Neural progenitor cell (in vitro differentiated cells): ENCODE measurements at regions not wholly inside any gene's neighbourhood (a gene's known extent, or its start where the extent isn't known, plus 50 kb on each side); places are given as distances from the start of the nearest gene placed in this dataset.

ENCODE experiments used
- DNase-seq: peaks from one replicate; pipeline ENCODE4 v3.0.0-alpha.2; 2016; ENCODE audit warnings: low spot score
- H2AFZ ChIP-seq: fragments of 200-600 bp; sonication (generic); replicated peaks from 2 replicates; pipeline ENCODE4 v1.6.1; 2016; ENCODE audit warnings: antibody characterized with exemption
- H3F3A ChIP-seq: fragments of 200-600 bp; sonication (generic); 2 replicates; pipeline ENCODE4 v1.6.1; 2016; ENCODE audit warnings: antibody characterized with exemption, low read depth
- H3K27ac ChIP-seq: fragments of 200-600 bp; sonication (generic); 2 replicates; pipeline ENCODE4 v1.5.1; 2016; ENCODE audit warnings: mild to moderate bottlenecking
- H3K27me3 ChIP-seq: fragments of 200-600 bp; sonication (generic); 2 replicates; pipeline ENCODE4 v1.6.1; 2016; ENCODE audit warnings: mild to moderate bottlenecking, moderate library complexity
- H3K36me3 ChIP-seq: fragments of 200-600 bp; sonication (generic); 2 replicates; pipeline ENCODE4 v1.5.1; 2016
- H3K4me1 ChIP-seq: fragments of 200-600 bp; sonication (generic); 2 replicates; pipeline ENCODE4 v1.6.1; 2016; ENCODE audit warnings: mixed run types
- H3K4me2 ChIP-seq: fragments of 200-600 bp; sonication (generic); 2 replicates; pipeline ENCODE4 v1.6.1; 2016
- H3K4me3 ChIP-seq: fragments of 200-600 bp; sonication (generic); 2 replicates; pipeline ENCODE4 v1.5.1; 2016
- H3K79me2 ChIP-seq: fragments of 200-600 bp; sonication (generic); 2 replicates; pipeline ENCODE4 v1.6.1; 2016; ENCODE audit warnings: low read depth
- H3K9ac ChIP-seq: fragments of 200-600 bp; sonication (generic); 2 replicates; pipeline ENCODE4 v1.6.1; 2016
- H3K9me3 ChIP-seq: fragments of 200-600 bp; sonication (generic); 2 replicates; pipeline ENCODE4 v1.5.1; 2016; ENCODE audit warnings: low read depth
- H4K20me1 ChIP-seq: fragments of 200-600 bp; sonication (generic); 2 replicates; pipeline ENCODE4 v1.6.1; 2016; ENCODE audit warnings: low read depth
- H3K27ac Mint-ChIP-seq: 3 replicates; pipeline ENCODE4 v1.8.0; 2021; ENCODE audit warnings: mixed read lengths
- H3K27me3 Mint-ChIP-seq: 2 replicates; pipeline ENCODE4 v1.8.0; 2022; ENCODE audit warnings: low read depth, mild to moderate bottlenecking, inconsistent platforms, moderate library complexity, mixed read lengths; ENCODE audit not compliant: insufficient read depth
- H3K36me3 Mint-ChIP-seq: 3 replicates; pipeline ENCODE4 v1.8.0; 2021; ENCODE audit warnings: mixed read lengths
- H3K4me1 Mint-ChIP-seq: 3 replicates; pipeline ENCODE4 v1.8.0; 2021; ENCODE audit warnings: mixed read lengths
- H3K4me3 Mint-ChIP-seq: 3 replicates; pipeline ENCODE4 v1.8.0; 2021; ENCODE audit warnings: mild to moderate bottlenecking, moderate library complexity, mixed read lengths
- H3K9me3 Mint-ChIP-seq: 3 replicates; pipeline ENCODE4 v1.8.0; 2020; ENCODE audit warnings: mixed read lengths
- CTCF ChIP-seq: fragments of 200-600 bp; sonication (generic); IDR thresholded peaks from 2 replicates; pipeline ENCODE4 v1.5.1; 2017; ENCODE audit warnings: antibody characterized with exemption, mild to moderate bottlenecking
- EZH2 ChIP-seq: fragments of 200-600 bp; sonication (generic); IDR thresholded peaks from 2 replicates; pipeline ENCODE4 v1.6.1; 2017; ENCODE audit warnings: antibody characterized with exemption, mild to moderate bottlenecking, moderate library complexity
- EZH2phosphoT487 ChIP-seq: fragments of 200-600 bp; sonication (generic); IDR thresholded peaks from 2 replicates; pipeline ENCODE4 v1.6.1; 2017; ENCODE audit warnings: antibody characterized with exemption

DNA sequence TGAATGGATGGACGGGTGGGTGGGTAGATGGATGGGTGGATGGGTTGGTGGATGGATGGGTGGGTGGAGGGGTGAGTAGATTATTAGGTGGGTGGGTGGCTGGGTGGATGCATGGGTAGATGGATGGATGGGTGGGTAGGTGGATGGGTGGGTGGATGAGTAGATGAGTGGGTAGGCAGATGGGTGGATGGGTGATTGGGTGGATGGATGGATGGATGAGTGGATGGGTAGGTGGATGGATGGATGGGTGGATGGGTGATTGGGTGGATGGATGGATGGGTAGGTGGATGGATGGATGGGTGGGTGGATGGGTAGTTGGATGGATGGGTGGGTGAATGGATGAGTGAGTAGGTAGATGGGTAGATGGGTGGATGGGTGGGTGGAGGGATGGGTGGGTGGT lies 59.6 kb upstream of the ADGRA1 start:
- Mint-ChIP-seq H3K36me3 (peaks cover 2% of the 10 kb centered on the region), H3K4me1 (peaks cover 32% of the 10 kb centered on the region), H3K4me3 (no peak overlapping the region), H3K27me3 (peaks cover 25% of the 10 kb centered on the region), H3K27ac (no peak overlapping the region), H3K9me3 (peaks cover 2% of the 10 kb centered on the region)
- H2AFZ ChIP-seq = no peak overlapping the region
- H3F3A ChIP-seq = no peaks in the 10 kb centered on the region
- no peak overlapping the region for H3K4me3 ChIP-seq
- DNase-seq = no peak
- no peak overlapping the region for H3K4me2 ChIP-seq
- no peak overlapping the region for H3K27ac ChIP-seq
- H3K36me3 ChIP-seq = no peaks in the 10 kb centered on the region
- H3K27me3 ChIP-seq = peaks cover 71% of the 10 kb centered on the region
- H3K79me2 ChIP-seq = no peaks in the 10 kb centered on the region
- TF ChIP-seq EZH2phosphoT487 (no peak), CTCF (no peak), EZH2 (no peak)
- H3K9ac ChIP-seq = no peak overlapping the region
- no peaks in the 10 kb centered on the region for H4K20me1 ChIP-seq
- peaks cover 22% of the 10 kb centered on the region for H3K4me1 ChIP-seq
- no peaks in the 10 kb centered on the region for H3K9me3 ChIP-seq

DNA sequence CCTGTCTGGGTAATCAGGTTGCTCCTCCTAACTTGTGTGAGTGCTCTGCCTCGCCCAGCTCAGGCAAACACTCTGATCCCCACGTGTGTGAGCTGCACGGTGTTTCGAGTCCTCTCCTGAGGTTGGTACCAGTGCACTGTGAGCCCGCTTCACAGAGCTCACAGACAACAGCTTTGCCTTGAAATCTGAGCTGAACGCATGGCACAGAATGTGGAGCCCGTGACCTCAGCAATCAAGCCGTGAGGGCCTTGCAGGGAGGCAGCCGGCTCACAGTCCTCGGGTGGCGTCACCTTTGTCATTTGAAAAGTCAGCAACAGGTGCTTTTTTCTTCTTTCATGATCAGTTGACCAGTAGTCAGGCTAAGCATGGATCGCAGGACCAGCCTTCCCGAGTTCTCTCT lies 60.2 kb upstream of the ADGRA1 start:
- H3K4me1 Mint-ChIP-seq = peaks cover 37% of the 10 kb centered on the region
- Histone ChIP-seq H3K9me3 (no peaks in the 10 kb centered on the region), H3K27ac (no peak overlapping the region), H3K27me3 (peaks cover 71% of the 10 kb centered on the region), H3K79me2 (no peaks in the 10 kb centered on the region), H3K4me3 (no peak overlapping the region), H3K4me1 (peaks cover 27% of the 10 kb centered on the region), H2AFZ (no peak overlapping the region), H3K9ac (no peak overlapping the region), H3K36me3 (no peaks in the 10 kb centered on the region), H3K4me2 (peak overlapping the region; percentile 18), H4K20me1 (no peaks in the 10 kb centered on the region), H3F3A (no peaks in the 10 kb centered on the region)
- peaks cover 2% of the 10 kb centered on the region for H3K9me3 Mint-ChIP-seq
- peaks cover 2% of the 10 kb centered on the region for H3K36me3 Mint-ChIP-seq
- H3K4me3 Mint-ChIP-seq = no peak overlapping the region
- no peak for TF ChIP-seq EZH2
- TF ChIP-seq CTCF = no peak
- TF ChIP-seq EZH2phosphoT487 = no peak
- H3K27me3 Mint-ChIP-seq = peaks cover 25% of the 10 kb centered on the region
- peak overlapping the region; percentile 91 for H3K27ac Mint-ChIP-seq
- peak; percentile 29 for DNase-seq

DNA sequence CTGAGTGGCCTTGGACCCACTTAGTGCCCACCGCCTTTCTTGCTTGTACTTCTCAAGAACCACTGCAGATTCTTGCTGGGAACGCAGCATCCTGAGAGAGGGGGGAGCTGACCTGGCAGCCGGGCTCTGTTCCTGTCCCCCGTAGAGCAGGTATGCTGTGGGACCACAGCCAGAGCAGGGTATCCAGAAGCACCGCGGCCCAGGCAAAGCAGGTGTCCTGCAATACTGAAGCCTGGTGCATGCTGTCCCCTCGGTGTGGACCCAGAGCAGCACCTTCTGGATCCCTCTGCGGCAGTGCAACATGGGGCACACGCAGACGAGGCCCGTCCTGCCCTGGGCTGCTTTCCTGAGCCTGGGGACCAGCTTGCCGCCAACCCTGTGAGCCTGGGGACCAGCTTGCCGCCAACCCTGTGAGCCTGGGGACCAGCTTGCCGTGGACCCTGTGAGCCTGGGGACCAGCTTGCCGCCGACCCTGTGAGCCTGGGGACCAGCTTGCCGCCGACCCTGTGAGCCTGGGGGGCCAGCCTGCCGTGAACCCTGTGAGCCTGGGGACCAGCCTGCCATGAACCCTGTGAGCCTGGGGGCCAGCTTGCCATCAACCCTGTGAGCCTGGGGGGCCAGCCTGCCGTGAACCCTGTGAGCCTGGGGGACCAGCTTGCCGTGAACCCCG lies 60.9 kb upstream of the ADGRA1 start:
- Mint-ChIP-seq H3K4me1 (peaks cover 37% of the 10 kb centered on the region), H3K9me3 (peaks cover 2% of the 10 kb centered on the region), H3K27ac (no peak overlapping the region), H3K4me3 (no peak overlapping the region), H3K27me3 (peaks cover 25% of the 10 kb centered on the region), H3K36me3 (peaks cover 2% of the 10 kb centered on the region)
- Histone ChIP-seq H3K27me3 (peaks cover 67% of the 10 kb centered on the region), H3K27ac (no peak overlapping the region), H3K9me3 (no peaks in the 10 kb centered on the region), H3K9ac (no peak overlapping the region), H3K4me2 (no peak overlapping the region), H3F3A (no peaks in the 10 kb centered on the region), H4K20me1 (no peaks in the 10 kb centered on the region), H3K79me2 (no peaks in the 10 kb centered on the region), H3K4me3 (no peak overlapping the region), H3K36me3 (no peaks in the 10 kb centered on the region), H2AFZ (no peak overlapping the region), H3K4me1 (peaks cover 27% of the 10 kb centered on the region)
- no peak for DNase-seq
- TF ChIP-seq EZH2phosphoT487 (no peak), CTCF (no peak), EZH2 (no peak)
